H1 (cell line): ENCODE measurements at regions not wholly inside any gene's neighbourhood (a gene's known extent, or its start where the extent isn't known, plus 50 kb on each side); places are given as distances from the start of the nearest gene placed in this dataset.

Experiments
- CBX5 ChIP-seq: fragments of 300-800, 300-1000 bp; sonication (generic); IDR thresholded peaks from 2 replicates; pipeline ENCODE4 v1.7.1; 2016; ENCODE audit warnings: antibody characterized with exemption, low read length, low read depth
- CTCF ChIP-seq, 3 experiments: IDR thresholded peaks; 1 replicate in 2 of 3; 2 replicates in 1 of 3; pipeline versions ENCODE4 v1.5.1 to v1.6.1; 2011; ENCODE audit warnings: low read length in 3 of 3, mild to moderate bottlenecking in 3 of 3, inconsistent platforms in 2 of 3, low read depth in 1 of 3, moderate library complexity in 1 of 3; ENCODE audit not compliant: insufficient read depth in 1 of 3; ENCODE audit errors: control extremely low read depth in 1 of 3
- EP300 ChIP-seq, 2 experiments: IDR thresholded peaks; 1 replicate in 1 of 2; 2 replicates in 1 of 2; pipeline ENCODE4 v1.6.1; 2011 to 2012; ENCODE audit warnings: low read depth in 2 of 2, low read length in 2 of 2, mild to moderate bottlenecking in 2 of 2, borderline replicate concordance in 1 of 2, inconsistent platforms in 1 of 2, moderate library complexity in 1 of 2
- POLR2A ChIP-seq, 2 experiments: IDR thresholded peaks; 1 replicate in 1 of 2; 2 replicates in 1 of 2; pipeline ENCODE4 v1.6.1; 2011; ENCODE audit warnings: low read depth in 2 of 2, low read length in 2 of 2, mild to moderate bottlenecking in 2 of 2; ENCODE audit errors: control extremely low read depth in 1 of 2
- POLR2AphosphoS5 ChIP-seq: IDR thresholded peaks from 2 replicates; pipeline ENCODE4 v1.6.1; 2011; ENCODE audit warnings: low read depth, low read length
- TBP ChIP-seq: IDR thresholded peaks from 2 replicates; pipeline ENCODE4 v1.6.1; 2011; ENCODE audit warnings: low read depth, low read length, improper control_type of control experiment
- USF2 ChIP-seq: IDR thresholded peaks from 2 replicates; pipeline ENCODE4 v1.6.1; 2011; ENCODE audit warnings: low read length, improper control_type of control experiment
- YY1 ChIP-seq: IDR thresholded peaks from 2 replicates; pipeline ENCODE4 v1.6.1; 2011; ENCODE audit warnings: low read depth, mild to moderate bottlenecking, low read length

- TF ChIP-seq CTCF (IDR thresholded peaks at IDR 0.05; ENCODE audit: control extremely low read depth in 1 of 3, insufficient read depth in 1 of 3, low read depth in 1 of 3, low read length in 3 of 3) (no peak), YY1 (no peak), POLR2AphosphoS5 (no peak), POLR2A (IDR thresholded peaks at IDR 0.05; ENCODE audit: control extremely low read depth in 1 of 2, low read depth in 2 of 2, low read length in 2 of 2) (no peak), USF2 (no peak), EP300 (IDR thresholded peaks at IDR 0.05; ENCODE audit: borderline replicate concordance in 1 of 2, low read depth in 2 of 2, low read length in 2 of 2) (no peak), CBX5 (no peak), TBP (no peak)
Measured at GRCh38 chr5:125115195-125115525, 368.7 kb upstream of the ZNF608 start.
